ENCODE measurements at regions not wholly inside any gene's neighbourhood (a gene's known extent, or its start where the extent isn't known, plus 50 kb on each side); places are given as distances from the start of the nearest gene placed in this dataset.

DNA sequence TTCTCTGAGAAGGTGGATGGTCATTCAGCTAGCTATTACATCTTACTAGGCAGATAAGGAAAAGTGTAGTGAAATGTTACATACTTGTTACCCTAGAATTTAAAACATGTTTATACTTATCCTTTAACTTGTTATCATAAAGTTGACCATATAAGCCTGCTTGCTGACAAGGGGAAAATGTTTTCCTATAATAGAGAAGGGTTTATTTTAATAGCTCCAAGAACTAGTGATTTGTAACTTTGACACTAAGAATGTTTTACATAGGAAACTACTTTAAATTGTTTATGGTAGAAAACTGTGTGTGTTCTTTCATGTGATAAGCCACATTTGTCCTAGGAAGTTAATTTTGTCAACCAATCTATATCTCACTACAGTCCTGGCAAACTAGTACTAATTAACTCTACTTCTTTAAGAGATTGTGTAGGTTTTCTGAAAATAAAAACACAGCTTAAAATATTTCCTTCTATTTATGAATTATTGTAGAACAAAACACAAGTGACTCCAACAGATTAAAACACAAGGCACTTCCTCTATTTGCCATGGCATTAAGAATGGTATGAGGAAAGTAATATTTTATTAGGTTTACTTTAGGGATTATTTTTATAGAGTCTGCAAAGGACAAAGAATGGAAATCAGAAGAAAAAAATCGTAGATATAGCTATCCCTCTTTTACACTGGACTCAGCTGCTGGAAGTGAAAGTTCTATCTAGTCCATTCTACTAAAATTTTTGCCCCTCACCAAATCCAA, 233.3 kb upstream of the NBEA start:
- TF ChIP-seq, protein P1, sequence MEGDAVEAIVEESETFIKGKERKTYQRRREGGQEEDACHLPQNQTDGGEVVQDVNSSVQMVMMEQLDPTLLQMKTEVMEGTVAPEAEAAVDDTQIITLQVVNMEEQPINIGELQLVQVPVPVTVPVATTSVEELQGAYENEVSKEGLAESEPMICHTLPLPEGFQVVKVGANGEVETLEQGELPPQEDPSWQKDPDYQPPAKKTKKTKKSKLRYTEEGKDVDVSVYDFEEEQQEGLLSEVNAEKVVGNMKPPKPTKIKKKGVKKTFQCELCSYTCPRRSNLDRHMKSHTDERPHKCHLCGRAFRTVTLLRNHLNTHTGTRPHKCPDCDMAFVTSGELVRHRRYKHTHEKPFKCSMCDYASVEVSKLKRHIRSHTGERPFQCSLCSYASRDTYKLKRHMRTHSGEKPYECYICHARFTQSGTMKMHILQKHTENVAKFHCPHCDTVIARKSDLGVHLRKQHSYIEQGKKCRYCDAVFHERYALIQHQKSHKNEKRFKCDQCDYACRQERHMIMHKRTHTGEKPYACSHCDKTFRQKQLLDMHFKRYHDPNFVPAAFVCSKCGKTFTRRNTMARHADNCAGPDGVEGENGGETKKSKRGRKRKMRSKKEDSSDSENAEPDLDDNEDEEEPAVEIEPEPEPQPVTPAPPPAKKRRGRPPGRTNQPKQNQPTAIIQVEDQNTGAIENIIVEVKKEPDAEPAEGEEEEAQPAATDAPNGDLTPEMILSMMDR (IDR thresholded peaks at IDR 0.05) = no peak
- TF ChIP-seq POLR2A (IDR thresholded peaks at IDR 0.05) = no peak
